EH (cell line): ENCODE measurements at regions not wholly inside any gene's neighbourhood (a gene's known extent, or its start where the extent isn't known, plus 50 kb on each side); places are given as distances from the start of the nearest gene placed in this dataset.
A peak's percentile ranks its signal among the peaks of the same experiment; 100 is the strongest.

Experiments used
- DNase-seq: peaks from one replicate; pipeline ENCODE4 v3.0.0-alpha.2; 2015; ENCODE audit warnings: low read depth

DNA sequence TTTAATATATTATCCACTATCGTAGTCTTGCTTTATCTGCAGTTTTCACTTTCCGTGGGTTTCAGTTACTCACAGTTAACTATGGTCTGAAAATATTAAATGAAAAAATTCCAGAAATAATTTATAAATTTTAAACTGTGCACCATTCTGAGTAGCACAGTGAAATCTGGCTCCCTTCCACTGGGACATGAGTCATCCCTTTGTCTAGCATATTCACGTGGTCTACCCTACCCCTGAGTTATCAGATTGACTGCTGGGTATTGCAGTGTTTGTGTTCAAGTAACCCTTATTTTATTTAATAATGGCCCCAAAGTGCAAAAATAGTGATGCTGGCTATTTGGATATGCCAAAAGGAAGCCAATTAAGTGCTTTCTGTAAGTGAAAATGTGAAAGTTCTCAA lies 539.5 kb upstream of the AGTR1 start:
- peak; percentile 64 for DNase-seq

DNA sequence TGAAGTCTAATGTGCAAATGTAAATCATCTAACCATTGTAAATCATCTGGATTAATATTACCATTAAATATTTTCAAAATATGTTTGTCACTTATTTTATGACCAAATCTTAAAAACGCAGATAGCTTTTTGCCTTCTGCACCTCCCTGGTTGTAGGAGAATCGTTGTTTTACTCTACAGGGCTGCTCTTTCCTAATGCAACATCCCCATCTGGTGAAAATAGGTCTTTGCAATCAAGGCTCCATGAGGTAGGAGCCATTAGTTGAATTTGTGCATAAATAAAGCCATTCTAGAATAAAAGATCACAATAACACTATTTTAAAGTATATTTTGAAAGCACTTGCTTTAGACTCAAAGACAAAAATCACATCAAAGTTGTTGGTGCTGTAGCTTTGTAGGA lies 535.6 kb upstream of the AGTR1 start:
- no peak for DNase-seq

GRCh38 chr3:148168347-148168746 lies 529.4 kb upstream of the AGTR1 start:
- DNase-seq: no peak

DNA sequence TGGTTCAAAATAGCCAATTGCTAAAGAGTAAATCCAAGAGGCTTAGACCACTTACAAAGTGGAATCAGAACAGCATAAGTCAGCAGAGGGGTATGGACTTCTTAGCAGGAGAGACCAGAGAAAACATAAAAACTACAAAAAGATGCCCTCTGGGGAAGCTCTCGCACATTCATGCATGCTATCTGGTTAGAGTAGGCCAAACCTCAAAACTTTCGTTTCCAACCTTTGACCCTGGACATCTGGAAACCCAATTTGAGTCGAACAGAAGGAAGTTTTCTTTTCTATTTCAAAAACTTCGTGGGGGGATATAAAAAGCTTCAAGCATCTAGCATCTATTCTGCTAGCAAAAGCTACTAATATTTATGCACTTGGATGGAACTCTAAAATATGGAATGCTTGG lies 523.9 kb upstream of the AGTR1 start:
- DNase-seq: peak; percentile 15

DNA sequence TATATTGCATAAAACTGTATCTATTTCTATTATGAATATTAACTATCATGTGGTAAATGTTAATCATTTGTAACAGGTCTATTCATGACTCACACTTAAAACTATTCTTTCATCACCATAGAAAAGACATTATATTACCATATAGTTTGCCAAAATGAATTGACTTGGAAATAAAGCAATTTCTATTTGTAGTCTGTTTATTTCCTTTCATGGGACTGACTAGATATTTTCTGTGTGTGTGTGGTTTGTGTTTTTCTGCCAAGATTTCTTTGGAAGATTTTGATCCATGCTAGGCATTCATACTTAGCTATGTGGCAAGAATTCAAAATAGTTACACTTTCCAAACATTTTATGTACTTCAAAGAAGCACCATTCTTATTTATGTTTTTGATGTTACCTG lies 522.5 kb upstream of the AGTR1 start:
- DNase-seq: peak; percentile 47

GRCh38 chr3:148178503-148178902 lies 519.2 kb upstream of the AGTR1 start:
- no peak for DNase-seq

DNA sequence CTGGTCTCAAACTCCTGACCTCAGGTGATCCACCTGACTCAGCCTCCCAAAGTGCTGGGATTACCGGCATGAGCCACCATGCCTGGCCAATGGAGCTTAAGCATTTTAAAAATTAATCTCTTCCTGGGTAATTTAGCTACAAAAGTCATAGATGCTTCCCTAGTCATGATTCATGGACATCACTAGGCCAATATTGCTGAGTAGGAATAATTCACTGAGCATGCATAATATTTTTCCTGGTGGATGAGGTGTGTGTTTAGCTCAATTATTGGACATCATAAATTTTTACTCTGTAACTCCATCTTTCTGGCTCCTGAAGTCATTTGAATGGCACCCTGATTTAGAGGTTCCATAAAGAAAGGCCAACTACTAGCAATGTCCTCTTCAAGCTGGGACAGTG lies 512.9 kb upstream of the AGTR1 start:
- DNase-seq: no peak

GRCh38 chr3:148186881-148187280 lies 510.8 kb upstream of the AGTR1 start:
- DNase-seq: no peak

DNA sequence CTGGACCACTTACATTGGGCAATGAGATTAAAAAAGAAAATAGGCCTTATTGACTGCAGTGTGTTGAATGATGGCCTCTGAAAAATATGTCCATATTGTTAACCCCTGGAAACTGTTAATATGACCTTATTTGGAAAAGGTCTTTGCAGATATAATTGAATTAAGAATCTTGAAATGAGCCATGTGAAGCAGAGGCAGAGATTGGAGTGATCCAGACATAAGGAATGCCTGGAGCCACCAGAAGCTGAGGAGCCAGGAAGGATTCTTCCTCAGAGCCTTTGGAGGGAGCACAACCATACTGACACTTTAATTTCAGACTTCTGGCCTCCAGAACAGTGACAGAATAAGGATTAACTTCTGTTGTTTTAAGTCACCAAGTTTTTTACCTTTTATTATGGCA lies 510.4 kb upstream of the AGTR1 start:
- DNase-seq: no peak

GRCh38 chr3:148190441-148190990 lies 507.2 kb upstream of the AGTR1 start:
- no peak for DNase-seq

DNA sequence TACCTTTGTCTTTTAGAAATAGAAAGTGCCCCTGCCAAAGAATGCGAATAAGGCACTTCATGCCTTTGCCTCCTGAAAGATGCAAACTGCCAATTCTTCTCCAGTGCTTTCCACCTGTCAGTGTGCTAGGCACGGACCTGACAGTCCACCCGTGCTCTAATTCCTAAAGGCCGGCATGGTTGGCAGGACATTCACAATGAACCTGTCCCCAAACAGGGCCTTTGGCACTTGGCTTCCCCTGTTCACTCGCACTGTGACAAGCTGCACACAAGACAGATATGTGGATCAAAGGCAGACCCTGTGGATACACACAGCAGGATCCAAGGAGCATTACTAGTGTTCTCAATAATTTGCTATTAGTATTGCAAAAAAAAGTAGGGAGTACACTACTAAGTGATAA lies 505.7 kb upstream of the AGTR1 start:
- DNase-seq: no peak

DNA sequence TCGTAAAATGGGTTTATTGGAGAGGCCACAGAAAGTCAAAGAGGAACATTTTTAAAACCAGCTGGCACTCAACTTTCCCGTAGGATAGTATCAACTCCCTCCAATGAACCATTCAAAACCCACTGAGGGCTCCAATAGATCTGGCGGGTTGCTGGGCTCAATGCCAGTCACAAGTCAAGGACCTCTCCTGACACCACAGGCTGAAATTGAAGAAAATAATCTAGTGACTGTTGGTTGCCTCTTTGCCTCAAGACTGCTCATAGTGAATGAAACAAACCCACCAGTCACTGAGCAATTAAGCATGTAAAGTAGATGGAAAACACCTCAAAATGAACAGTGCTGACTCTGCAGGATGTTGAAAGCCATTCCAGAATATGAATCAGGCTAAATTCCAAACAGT lies 500.6 kb upstream of the AGTR1 start:
- no peak for DNase-seq

DNA sequence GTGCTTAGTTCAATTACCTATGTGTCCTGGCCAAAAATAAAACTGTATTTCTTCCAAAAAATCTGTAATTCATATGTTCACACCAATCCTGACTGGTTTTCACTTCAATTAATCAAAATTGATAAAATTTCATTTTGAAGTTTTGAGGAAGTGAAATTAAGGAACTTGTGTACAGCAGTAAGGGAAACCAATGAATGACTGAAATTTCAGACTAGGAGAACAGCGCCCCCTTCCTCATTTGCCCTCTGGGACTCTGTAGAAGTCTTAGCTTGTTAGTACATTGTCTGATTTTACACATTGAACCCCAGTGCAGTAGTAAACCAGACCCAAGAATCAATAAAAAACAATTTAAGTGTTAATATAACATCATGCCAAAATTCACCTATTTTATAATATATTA lies 495.3 kb upstream of the AGTR1 start:
- no peak for DNase-seq

GRCh38 chr3:148203297-148204010 lies 494.2 kb upstream of the AGTR1 start:
- DNase-seq: peak; percentile 39

- DNase-seq: no peak
Observed at GRCh38 chr3:148204131-148204530, 493.6 kb upstream of the AGTR1 start.

DNA sequence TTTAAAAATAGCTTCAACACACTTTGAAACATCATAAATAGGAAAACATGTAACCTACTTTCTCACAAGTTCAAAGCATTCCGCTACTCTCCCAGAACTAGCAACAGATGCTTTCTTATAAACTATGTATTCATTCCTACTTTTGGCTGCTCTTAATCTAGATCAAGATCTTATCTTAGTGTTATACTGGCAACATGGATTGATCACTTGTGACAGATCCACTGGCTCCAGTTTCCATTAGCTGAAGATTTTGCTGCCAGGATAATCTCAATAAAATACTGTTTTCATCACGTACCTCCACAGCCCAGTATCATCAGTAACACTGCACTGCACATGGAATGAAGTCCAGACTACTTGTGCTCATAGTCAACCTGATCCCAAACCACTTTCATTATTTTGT lies 491.7 kb upstream of the AGTR1 start:
- peak; percentile 37 for DNase-seq

GRCh38 chr3:148206446-148206845 lies 491.3 kb upstream of the AGTR1 start:
- DNase-seq: peak; percentile 8

DNA sequence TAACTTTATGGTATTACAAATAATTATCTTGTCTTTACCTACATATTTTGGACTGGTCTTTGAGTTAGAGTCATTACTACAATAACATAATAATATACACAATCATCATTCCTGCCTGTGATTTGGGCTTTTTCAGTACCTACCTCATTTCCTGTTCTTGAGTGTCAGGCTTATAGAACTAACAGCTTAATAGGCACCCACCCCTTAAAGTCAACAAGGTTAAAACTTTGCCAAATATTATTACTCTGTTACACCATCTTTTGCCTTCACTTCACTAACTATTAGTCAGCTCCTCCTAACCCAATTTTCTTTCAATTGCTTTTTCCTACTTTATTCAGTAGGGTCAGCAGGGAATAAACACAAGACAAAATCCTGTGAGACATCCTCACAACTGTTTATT lies 488.7 kb upstream of the AGTR1 start:
- DNase-seq: no peak

- DNase-seq: peak; percentile 54
Observed at GRCh38 chr3:148211725-148212124, 486.0 kb upstream of the AGTR1 start.

DNA sequence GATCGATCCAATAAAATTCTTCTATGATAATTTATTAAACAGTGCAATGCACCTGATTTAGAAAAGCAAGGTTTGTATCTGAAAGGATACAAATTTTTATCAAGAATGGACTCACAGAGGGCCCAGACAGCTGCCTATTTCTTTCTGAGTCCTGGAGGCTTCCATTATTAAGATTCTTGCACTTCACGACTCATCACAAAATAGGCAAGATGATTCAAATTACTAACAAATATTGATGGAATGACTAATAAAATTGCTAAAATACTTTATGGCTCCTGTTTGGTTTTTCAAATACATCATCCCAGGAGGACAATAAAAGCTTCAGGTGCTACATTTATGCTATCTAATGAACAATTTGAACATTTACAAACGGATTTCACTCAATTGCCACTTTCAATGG lies 483.0 kb upstream of the AGTR1 start:
- peak; percentile 33 for DNase-seq

GRCh38 chr3:148217317-148217716 lies 480.4 kb upstream of the AGTR1 start:
- no peak for DNase-seq

DNA sequence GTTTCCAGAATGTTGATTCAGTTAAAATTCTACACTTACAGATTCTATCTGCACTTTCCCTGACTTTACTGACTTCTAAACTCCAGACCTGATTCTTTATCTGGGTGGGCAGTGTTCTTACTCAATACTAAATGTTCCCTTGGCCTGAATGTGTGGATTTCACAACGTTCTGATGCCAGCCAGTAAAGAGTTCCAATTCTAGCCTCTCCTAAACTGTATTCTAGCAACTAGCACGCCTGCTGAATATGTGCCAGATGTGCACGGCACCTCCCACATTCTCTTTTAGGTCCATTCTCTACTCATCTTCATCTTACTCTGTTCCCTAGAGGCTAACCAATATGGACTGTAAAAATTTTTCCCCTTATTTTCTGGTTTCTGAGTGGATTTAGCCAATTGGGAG lies 479.5 kb upstream of the AGTR1 start:
- no peak for DNase-seq

GRCh38 chr3:148219999-148220398 lies 477.7 kb upstream of the AGTR1 start:
- DNase-seq: no peak

GRCh38 chr3:148221303-148221702 lies 476.4 kb upstream of the AGTR1 start:
- DNase-seq: no peak
